Left ventricle myocardium superior (tissue), 1 donor: ENCODE measurements at regions not wholly inside any gene's neighbourhood (a gene's known extent, or its start where the extent isn't known, plus 50 kb on each side); places are given as distances from the start of the nearest gene placed in this dataset.
"Not testable (repeated sequence)": the region's sequence is repeated elsewhere in the genome, so short reads cannot be mapped to it uniquely, and the experiment has no call there.

Experiments used
- ATAC-seq: fragments of 200-7000 bp; cut with Tn5 transposase; one replicate; pipeline ENCODE4 v1.9.1; 2020; ENCODE audit warnings: mild to moderate bottlenecking, moderate library complexity
- DNase-seq: peaks from one replicate; pipeline ENCODE4 v3.0.0-alpha.2; 2020
- intact Hi-C: fragments of 100-400 bp; cut with micrococcal nuclease; formaldehyde crosslinking; loops from one replicate; pipeline ENCODE4 v1.11.0; 2022
- donor health status: DM: no; HTN: yes; CAD: no; lungs with severe emphysema.

DNA sequence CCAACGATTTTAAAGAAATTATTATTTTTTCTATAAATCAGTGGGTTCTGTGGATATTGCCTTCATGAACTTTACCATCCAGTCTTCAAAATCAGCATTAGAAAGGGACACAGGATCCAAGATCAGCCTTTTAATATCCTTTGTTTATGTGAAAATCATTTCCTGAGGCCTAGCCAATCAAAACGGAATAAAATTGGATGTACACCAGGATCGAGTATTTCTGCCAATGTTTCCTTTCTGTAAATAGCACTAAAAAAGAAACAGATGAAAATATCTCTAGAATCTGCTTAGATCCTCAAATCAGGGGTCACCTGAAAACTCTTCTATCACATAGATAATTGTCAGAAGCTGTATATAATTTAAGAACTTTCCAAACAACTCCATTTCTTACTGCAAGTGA is 1598.5 kb downstream of the LRRC4C start:
- no peak for ATAC-seq
- DNase-seq: no peak
- intact Hi-C loops: no loop called here

- intact Hi-C loops: no loop called here
- DNase-seq (no peak), ATAC-seq (no peak)
Measured at GRCh38 chr11:39817241-39817640, 1642.2 kb downstream of the LRRC4C start.

GRCh38 chr11:39810358-39810757 is 1649.1 kb downstream of the LRRC4C start:
- DNase-seq: no peak
- no peak for ATAC-seq
- intact Hi-C loops: no loop called here

DNA sequence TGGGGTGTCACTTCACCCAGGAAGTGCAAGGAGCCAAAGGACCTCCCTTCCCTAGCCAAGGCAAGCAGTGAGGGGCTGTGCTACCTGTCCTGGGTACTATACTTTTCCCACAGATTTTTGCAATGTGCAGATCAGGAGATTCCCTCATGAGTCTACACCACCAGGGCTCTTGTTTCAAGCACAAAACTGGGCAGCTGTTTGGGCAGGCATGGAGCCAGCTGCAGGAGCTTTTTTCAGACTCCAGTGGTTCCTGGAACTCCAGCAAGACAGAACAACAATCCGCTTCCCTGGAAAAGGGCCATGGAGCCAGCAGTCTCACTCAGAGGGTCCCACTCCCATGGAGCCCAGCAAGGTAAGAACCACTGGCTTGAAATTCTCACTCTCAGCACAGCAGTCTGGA is 1649.6 kb downstream of the LRRC4C start:
- intact Hi-C loops: no loop called here
- DNase-seq (no peak), ATAC-seq (no peak)

- intact Hi-C loops: no loop called here
- no peak for ATAC-seq
Measured at GRCh38 chr11:39807904-39808303, 1651.5 kb downstream of the LRRC4C start.

DNA sequence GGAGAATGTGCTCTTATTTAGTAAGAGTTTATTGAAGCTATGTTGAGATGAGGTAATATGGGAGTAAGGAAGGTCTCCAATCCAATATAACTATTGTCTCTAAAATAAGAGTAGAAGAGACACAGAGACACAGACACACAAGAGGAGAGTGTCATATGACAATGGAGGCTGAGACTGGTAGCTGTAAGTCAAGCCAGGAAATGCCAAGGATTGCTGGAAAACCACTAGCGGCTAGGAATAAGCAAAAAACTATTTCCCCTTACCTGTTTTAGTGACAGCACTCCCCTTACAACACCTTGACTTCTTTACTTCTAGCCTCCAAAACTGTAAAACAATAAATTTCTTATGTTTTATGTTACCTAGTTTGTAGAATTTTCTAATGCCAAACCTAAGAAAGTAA is 1652.8 kb downstream of the LRRC4C start:
- no peak for ATAC-seq
- DNase-seq: no peak

More at GRCh38 chr11:39807904-39808303, 1651.5 kb downstream of the LRRC4C start:
- no peak for DNase-seq

GRCh38 chr11:39804271-39804670 is 1655.2 kb downstream of the LRRC4C start:
- intact Hi-C loops: no loop called here
- DNase-seq: no peak
- ATAC-seq: no peak

More for the DNA sequence above, 1652.8 kb downstream of the LRRC4C start:
- intact Hi-C loops: no loop called here

DNA sequence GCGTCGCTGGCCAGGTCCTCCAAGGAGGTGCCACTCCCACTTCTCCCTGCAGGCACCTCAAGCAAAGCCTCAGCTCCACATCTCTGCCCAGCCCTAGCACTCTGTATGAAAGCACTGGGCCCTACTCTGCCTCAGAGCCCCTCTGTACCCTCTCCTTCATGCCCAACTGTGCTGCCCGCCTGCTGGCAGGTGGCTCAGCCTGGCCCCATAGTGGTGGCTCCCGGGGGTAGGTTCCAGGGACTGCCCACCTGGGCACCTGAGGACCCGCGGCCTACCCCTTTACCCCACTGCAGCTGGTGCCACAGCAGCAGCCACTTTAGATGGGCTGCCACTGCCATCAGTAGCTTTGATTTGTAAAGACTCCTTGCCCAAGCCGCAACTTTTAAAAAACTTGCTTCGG is 1672.8 kb downstream of the LRRC4C start:
- intact Hi-C loops: no loop called here
- ATAC-seq: no peak
- DNase-seq: peak; percentile 14

- intact Hi-C loops: no loop called here
- no peak for ATAC-seq
- DNase-seq: peak; percentile 11
Measured at GRCh38 chr11:39786281-39786680, 1673.2 kb downstream of the LRRC4C start.

GRCh38 chr11:39784873-39785272 is 1674.6 kb downstream of the LRRC4C start:
- ATAC-seq (no peak), DNase-seq (peak; percentile 12)
- intact Hi-C loops: no loop called here

DNA sequence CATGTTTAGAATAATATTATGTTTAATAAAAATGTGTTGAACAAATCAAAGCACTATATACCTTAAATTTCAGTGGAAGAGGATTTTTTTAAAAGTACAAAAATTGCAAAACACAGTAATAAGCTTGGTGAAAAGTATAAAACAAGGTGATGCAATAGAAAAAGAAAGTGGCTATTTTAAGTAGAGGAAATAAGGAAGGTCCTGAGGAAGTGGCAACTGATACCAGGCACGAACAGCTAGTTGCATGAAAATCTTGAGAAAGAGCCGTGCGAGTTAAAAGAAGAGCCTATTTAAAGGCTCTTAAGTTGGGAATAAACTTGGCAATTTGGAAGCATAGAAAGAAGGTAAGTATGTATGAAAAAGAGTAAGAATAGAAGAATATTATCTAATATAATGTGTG is 1679.3 kb downstream of the LRRC4C start:
- ATAC-seq: no peak
- no peak for DNase-seq
- intact Hi-C loops: no loop called here

GRCh38 chr11:39777035-39777434 is 1682.4 kb downstream of the LRRC4C start:
- ATAC-seq (no peak), DNase-seq (no peak)
- intact Hi-C loops: no loop called here

- DNase-seq (no peak), ATAC-seq (no peak)
- intact Hi-C loops: no loop called here
Measured at GRCh38 chr11:39772525-39773137, 1686.8 kb downstream of the LRRC4C start.

- DNase-seq: no peak
- intact Hi-C loops: no loop called here
- no peak for ATAC-seq
Measured at GRCh38 chr11:39768214-39768613, 1691.2 kb downstream of the LRRC4C start.

- ATAC-seq: no peak
- intact Hi-C loops: no loop called here
- no peak for DNase-seq
Measured at GRCh38 chr11:39745401-39745800, 1714.1 kb downstream of the LRRC4C start.

GRCh38 chr11:39741066-39741465 is 1718.4 kb downstream of the LRRC4C start:
- ATAC-seq: no peak
- intact Hi-C loops: no loop called here
- DNase-seq: no peak

DNA sequence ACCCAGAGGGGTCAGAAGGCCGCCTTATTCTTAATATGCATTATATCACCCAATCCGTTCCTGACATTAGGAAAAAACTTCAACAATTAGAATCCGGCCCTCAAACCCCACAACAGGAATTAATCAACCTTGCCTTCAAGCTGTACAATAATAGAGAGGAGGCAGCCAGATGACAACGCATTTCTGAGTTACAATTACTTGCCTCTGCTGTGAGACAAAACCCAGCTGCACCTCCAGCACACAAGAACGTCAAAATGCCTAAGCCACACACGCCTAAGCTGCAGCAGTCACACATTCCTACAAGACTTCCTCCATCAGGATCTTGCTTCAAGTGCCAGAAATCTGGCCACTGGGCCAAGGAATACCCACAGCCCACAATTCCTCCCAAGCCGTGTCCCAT is 1723.1 kb downstream of the LRRC4C start:
- intact Hi-C loops, DNase-seq, ATAC-seq: not testable (repeated sequence)

DNA sequence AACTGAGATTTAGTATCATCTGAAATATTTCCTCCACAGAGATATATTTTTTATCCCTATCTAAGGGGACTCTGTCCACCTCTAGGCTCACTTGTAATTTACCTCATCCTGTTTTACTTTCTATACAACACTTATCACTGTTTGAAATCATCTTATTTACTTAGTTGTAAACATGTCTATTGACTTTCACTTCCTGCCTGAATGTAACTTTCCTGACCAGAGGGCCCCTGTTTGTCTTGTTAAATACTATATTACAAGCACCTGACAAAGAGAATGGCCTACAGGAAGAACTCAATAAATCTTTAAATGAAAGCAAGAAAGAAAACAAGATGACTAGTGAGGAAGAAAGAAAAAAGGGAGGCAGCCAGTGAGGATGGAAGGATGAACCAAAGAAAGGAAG is 1727.5 kb downstream of the LRRC4C start:
- DNase-seq: no peak
- intact Hi-C loops: no loop called here
- ATAC-seq: no peak

- ATAC-seq: no peak
- intact Hi-C loops: no loop called here
- no peak for DNase-seq
Measured at GRCh38 chr11:39725081-39725480, 1734.4 kb downstream of the LRRC4C start.

- DNase-seq (no peak), ATAC-seq (no peak)
- intact Hi-C loops: no loop called here
Measured at GRCh38 chr11:39724404-39724803, 1735.0 kb downstream of the LRRC4C start.

GRCh38 chr11:39712581-39712980 is 1746.9 kb downstream of the LRRC4C start:
- DNase-seq (no peak), ATAC-seq (no peak)
- intact Hi-C loops: no loop called here

GRCh38 chr11:39690856-39691255 is 1768.6 kb downstream of the LRRC4C start:
- ATAC-seq (no peak), DNase-seq (no peak)
- intact Hi-C loops: no loop called here
